HEK293T (cell line): ENCODE measurements at regions not wholly inside any gene's neighbourhood (a gene's known extent, or its start where the extent isn't known, plus 50 kb on each side); places are given as distances from the start of the nearest gene placed in this dataset.

Source experiments
- CTCF ChIA-PET: fragments of 350-600 bp; formaldehyde crosslinking; extraction: SDS; loops from one replicate; lab custom pipeline; 2021; ENCODE audit warnings: antibody characterized with exemption, inconsistent platforms; lab: Yijun Ruan, JAX
- POLR2A ChIA-PET: fragments of 350-600 bp; formaldehyde crosslinking; extraction: SDS; loops from one replicate; lab custom pipeline; 2020; ENCODE audit warnings: antibody characterized with exemption, inconsistent platforms; lab: Yijun Ruan, JAX
- DNase-seq: peaks from one replicate; pipeline ENCODE4 v3.0.0; 2012; ENCODE audit warnings: mixed read lengths; ENCODE audit errors: extremely low spot score
- ARNT ChIP-seq: fragments of 450-650 bp; IDR thresholded peaks from 2 replicates; pipeline ENCODE4 v1.6.1; 2017; ENCODE audit warnings: mild to moderate bottlenecking
- BHLHE40 ChIP-seq: fragments of 450-650 bp; IDR thresholded peaks from 2 replicates; pipeline ENCODE4 v1.6.1; 2016; ENCODE audit warnings: mild to moderate bottlenecking, moderate library complexity, borderline replicate concordance
- CTBP1 ChIP-seq: fragments of 450-650 bp; IDR thresholded peaks from 2 replicates; pipeline ENCODE4 v1.6.1; 2016; ENCODE audit warnings: borderline replicate concordance
- ELF4 ChIP-seq: fragments of 450-650 bp; IDR thresholded peaks from 2 replicates; pipeline ENCODE4 v1.6.1; 2017; ENCODE audit warnings: antibody characterized with exemption
- FOXA1 ChIP-seq: fragments of 450-650 bp; IDR thresholded peaks from 2 replicates; pipeline ENCODE4 v1.6.1; 2016; ENCODE audit warnings: mild to moderate bottlenecking
- FOXK2 ChIP-seq: fragments of 450-650 bp; IDR thresholded peaks from 2 replicates; pipeline ENCODE4 v1.6.1; 2016; ENCODE audit warnings: mild to moderate bottlenecking
- FOXM1 ChIP-seq: fragments of 450-650 bp; IDR thresholded peaks from 2 replicates; pipeline ENCODE4 v1.6.1; 2017; ENCODE audit warnings: mild to moderate bottlenecking, borderline replicate concordance
- HDGF ChIP-seq: fragments of 450-650 bp; IDR thresholded peaks from 2 replicates; pipeline ENCODE4 v1.6.1; 2017; ENCODE audit warnings: antibody characterized with exemption, borderline replicate concordance
- L3MBTL2 ChIP-seq: fragments of 450-650 bp; conservative IDR thresholded peaks from 2 replicates; pipeline ENCODE4 v1.6.1; 2016; ENCODE audit warnings: mild to moderate bottlenecking
- LEF1 ChIP-seq: fragments of 450-650 bp; IDR thresholded peaks from 2 replicates; pipeline ENCODE4 v1.6.1; 2017; ENCODE audit warnings: mild to moderate bottlenecking, borderline replicate concordance
- NFRKB ChIP-seq: fragments of 450-650 bp; IDR thresholded peaks from 2 replicates; pipeline ENCODE4 v1.6.1; 2016; ENCODE audit warnings: mild to moderate bottlenecking, moderate library complexity
- PKNOX1 ChIP-seq: fragments of 450-650 bp; IDR thresholded peaks from 2 replicates; pipeline ENCODE4 v1.6.1; 2016
- SP1 ChIP-seq: fragments of 450-650 bp; IDR thresholded peaks from 2 replicates; pipeline ENCODE4 v1.6.1; 2017
- SUZ12 ChIP-seq: fragments of 450-650 bp; IDR thresholded peaks from 2 replicates; pipeline ENCODE4 v1.6.1; 2016; ENCODE audit warnings: mild to moderate bottlenecking
- TARDBP ChIP-seq: fragments of 450-650 bp; IDR thresholded peaks from 2 replicates; pipeline ENCODE4 v1.6.1; 2016
- ZNF384 ChIP-seq: fragments of 450-650 bp; IDR thresholded peaks from 2 replicates; pipeline ENCODE4 v1.6.1; 2016

GRCh38 chr2:120444691-120445240, 98.8 kb downstream of the INHBB start:
- DNase-seq, result no peak
- ChIA-PET POLR2A (no interaction called here), CTCF (no interaction called here)
- TF ChIP-seq NFRKB (no peak), FOXA1 (no peak), L3MBTL2 (no peak), SP1 (no peak), TARDBP (no peak), ELF4 (no peak)

DNA sequence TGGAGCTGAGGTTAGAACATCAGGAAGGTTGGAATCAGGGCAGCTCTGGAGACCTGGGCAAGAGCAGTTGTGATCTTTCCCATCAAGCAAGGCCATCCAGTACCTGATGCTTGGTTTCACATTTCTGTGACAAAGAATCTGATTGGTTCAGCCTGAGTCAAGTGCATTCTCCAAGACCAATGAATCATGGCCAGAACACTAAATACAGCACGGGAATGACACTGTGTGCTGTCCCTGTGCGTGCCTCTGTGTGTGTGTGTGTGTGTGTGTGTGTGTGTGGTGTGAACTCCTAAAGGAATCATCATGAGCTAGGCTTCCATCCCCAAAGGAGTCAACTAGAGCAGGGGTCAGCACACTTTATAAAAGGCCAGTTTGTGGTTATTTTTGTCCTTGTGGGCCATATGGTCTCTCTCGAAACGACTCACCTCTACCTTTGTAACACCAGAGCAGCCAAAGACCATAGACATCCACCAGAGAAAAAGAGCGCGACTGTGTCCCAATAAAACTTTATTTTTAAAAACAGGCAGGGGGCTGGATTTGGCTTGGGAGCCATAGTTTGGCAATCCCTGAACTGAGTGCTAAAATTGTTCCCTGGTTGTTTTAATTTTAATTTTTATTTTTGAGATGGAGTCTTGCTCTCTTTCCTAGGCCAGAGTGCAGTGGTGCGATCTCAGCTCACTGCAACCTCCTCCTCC, 99.7 kb downstream of the INHBB start:
- POLR2A ChIA-PET, result no interaction called here
- DNase-seq, result no peak
- no peak for TF ChIP-seq ELF4
- TF ChIP-seq ARNT, result no peak
- no peak for TF ChIP-seq SUZ12
- TF ChIP-seq BHLHE40, result no peak
- TF ChIP-seq PKNOX1, result no peak
- no peak for TF ChIP-seq TARDBP
- no peak for TF ChIP-seq SP1
- TF ChIP-seq LEF1, result no peak
- no peak for TF ChIP-seq CTBP1
- TF ChIP-seq NFRKB, result no peak
- no peak for TF ChIP-seq FOXM1
- no peak for TF ChIP-seq FOXK2
- no peak for TF ChIP-seq FOXA1
- TF ChIP-seq ZNF384, result no peak
- CTCF ChIA-PET, result no interaction called here

DNA sequence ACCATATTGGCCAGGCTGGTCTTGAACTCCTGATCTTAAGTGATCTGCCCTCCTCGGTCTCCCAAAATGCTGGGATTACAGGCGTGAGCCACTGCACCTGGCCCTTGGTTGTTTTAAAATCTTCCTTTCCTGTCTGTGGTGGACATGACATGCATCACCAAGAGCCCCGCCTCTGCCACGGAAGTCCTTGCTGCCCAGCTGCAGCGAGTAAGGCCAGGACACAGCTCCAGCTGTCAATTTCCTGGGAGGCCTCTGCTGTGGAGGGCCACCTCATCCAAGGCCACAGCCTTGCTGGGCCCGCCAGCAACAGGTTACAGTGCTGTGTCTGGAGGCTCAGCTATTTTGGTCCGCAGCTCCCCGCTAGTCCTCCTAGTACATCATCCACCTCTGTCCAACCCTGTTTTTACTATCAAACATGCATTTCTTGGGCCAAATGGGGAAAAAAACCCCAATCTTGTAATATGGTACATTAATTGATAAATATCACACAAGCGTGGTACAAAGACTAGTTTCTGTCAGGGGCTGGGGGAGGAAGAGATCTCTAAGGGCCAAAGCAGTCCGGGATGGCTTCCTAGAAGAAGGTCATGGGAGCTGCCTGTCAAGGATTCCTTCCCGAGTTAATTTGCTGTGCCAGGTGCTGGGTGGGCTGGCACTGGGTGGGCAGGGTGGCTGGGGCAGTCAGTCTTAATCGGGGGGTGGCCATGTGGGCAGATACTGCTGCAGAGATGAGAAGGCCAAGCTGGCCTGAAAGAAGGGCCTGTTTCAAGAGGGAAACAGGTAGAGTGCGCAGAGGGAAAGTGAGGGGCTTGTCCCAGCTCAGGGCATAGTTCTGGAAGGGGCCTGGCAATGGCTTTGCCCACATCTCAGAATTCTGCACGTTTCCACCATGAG, 100.5 kb downstream of the INHBB start:
- ChIA-PET CTCF (no interaction called here), POLR2A (no interaction called here)
- TF ChIP-seq LEF1 (no peak), FOXM1 (no peak), L3MBTL2 (no peak), ELF4 (no peak), TARDBP (no peak), FOXK2 (no peak), ARNT (no peak), PKNOX1 (no peak)
- no peak for DNase-seq

DNA sequence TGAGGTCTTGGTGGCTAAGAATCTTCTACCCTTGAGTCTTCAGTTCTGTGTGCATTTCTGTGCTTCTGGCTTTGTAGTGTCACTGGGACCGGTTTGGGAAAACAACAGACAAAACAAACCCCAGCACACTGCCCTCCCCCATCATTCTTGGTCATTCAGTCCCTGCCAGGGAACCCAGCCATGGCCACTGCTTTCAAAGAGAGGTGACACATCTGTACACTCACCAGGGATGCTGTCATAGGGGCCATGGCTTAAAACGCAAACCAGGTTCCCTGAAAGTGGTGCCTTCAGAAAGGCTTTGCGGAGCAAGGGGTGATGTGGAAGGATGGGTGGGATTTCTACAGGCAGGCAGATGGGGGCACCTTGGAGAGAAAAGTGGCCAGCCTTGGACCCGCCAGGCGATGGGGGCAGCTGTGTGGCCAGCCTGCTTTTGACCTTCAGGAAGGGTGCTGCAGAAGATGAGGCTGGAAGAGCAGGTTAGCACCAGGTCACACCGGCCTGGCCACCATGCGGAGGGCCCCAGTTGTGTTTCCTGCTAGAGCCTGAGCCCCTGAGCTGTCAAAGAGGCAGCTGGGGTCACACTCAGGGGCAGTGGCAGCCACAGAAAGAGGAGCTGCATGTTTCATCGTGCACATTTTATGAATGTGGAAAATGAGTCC, 101.3 kb downstream of the INHBB start:
- TF ChIP-seq SUZ12, result no peak
- TF ChIP-seq CTBP1, result no peak
- no peak for TF ChIP-seq NFRKB
- TF ChIP-seq TARDBP, result no peak
- no peak for TF ChIP-seq ELF4
- TF ChIP-seq L3MBTL2, result no peak
- no peak for DNase-seq
- CTCF ChIA-PET, result interaction anchor here (0.7 kb wide), 2 partner anchors 24 to 164 kb away, joined by 3 read pairs; no protein-coding TSS in a partner anchor
- POLR2A ChIA-PET, result no interaction called here

DNA sequence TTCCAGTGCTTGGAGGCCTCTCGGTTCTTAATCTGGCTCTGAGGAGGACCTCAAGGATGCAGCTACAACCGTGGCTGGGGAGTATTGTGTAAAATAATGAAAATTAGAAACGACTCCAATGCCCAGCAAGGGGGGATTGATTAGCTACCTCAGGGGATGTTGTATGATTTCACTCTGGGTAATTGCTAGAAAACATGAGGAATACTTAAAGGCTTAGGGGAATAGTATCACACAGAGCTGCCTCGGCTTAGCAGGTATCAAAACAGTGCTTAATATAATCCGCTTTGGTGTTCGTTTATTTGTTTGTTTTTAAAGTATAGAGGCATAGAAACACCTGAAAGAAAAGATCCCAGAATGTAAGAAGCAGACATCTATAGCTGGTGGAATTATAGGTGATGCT, 102.5 kb downstream of the INHBB start:
- TF ChIP-seq ZNF384 (no peak), FOXM1 (no peak)
- CTCF ChIA-PET, result interaction anchor here (1.0 kb wide), 1 partner anchor 105 kb away, joined by 3 read pairs; no protein-coding TSS in a partner anchor
- POLR2A ChIA-PET, result no interaction called here
- DNase-seq, result no peak

GRCh38 chr2:120448961-120449810, 103.2 kb downstream of the INHBB start:
- DNase-seq, result no peak
- TF ChIP-seq FOXM1 (no peak), CTBP1 (no peak), HDGF (no peak), NFRKB (no peak), SP1 (no peak), SUZ12 (no peak), FOXA1 (no peak), ARNT (no peak), PKNOX1 (no peak), L3MBTL2 (no peak), LEF1 (no peak), ZNF384 (no peak)
- CTCF ChIA-PET, result interaction anchor here (1.0 kb wide), 1 partner anchor 104 kb away, joined by 3 read pairs; no protein-coding TSS in a partner anchor
- POLR2A ChIA-PET, result no interaction called here
